ENCODE measurements at regions not wholly inside any gene's neighbourhood (a gene's known extent, or its start where the extent isn't known, plus 50 kb on each side); places are given as distances from the start of the nearest gene placed in this dataset.

DNA sequence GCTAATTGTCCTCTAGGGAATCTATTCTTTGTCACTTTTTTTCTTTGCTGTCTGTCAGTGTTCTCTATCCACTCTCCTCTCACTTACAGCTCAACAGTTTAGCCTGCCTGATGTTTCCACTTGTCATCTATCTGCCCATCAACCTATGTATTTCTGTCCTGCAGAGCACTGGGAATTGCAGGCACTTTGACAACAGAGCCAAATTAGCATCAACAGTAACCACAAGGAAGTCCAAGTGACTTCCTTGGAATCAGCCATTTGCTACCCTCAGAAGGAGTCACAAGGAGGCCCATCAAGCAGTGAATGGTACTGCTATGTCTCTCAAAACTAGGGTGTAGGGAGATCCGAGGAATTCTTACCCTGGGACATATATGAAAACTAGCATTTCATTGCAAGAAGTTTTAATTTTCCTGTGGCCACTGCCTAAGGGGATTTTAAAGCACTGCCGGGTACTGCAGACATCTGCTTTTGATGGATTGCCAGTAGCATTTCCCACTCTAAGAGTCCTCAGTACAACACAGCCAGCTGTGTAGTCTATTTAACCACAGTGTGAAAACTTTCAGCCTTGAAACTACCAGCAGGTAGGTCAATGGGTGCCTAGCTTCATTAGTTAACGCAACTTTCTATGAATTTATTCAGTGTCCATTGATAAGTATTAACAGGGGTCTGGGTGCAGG is 898.8 kb downstream of the NTRK3 start:
- no peak for DNase-seq (ENCODE audit: low spot score)

DNA sequence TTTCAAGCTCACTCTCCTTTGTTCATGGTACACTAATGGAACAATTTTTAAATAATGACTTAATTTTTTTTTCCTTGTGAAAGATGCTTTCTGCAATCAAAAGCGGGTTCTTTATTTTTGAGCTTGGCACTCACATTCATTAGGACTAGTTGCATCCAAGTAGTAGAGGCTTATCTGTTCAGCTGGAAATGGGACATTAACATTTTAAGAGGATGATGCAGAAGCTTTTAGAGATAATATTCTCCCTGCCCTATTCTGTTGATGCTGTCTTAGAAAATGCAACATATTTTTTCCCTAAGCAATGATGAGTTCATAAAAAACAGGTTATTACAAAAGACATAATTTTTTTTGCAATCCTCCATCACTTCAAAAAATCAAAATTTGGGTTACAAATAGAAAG is 900.6 kb downstream of the NTRK3 start:
- no peak for DNase-seq (ENCODE audit: low spot score)

DNA sequence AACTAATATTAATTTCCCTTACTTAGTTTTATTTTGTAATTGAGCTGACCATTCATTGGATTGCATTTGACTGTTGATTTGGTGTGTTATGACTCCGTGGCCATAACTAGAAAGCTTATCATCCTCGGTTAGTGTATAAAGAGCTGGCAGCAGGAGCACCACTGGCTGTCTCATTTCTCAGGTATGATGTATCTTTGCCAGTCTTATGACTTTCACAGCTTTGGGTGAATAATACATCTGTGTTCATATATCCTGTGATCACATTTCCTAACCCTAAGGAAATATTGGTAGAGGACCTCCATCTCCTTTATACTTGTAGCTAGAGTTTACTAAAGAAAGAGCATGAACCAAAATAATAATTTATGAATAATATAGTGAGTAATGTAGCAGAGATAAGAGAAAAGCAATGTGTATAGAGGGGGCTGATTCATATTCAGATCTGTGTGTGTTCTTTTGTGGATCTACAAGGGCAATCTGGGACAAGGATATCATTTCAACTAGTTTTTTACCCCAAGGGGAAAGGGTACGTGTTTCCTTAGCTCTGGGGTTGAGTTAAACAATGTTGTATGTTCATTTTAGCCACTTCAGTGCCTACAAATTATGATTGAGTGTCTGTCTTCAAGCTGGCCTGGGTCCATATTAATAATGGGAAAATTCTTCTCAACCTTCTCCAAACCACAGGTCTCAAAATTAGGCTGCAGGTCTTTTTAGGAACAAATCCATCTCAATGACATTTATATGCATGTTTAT is 901.7 kb downstream of the NTRK3 start:
- DNase-seq (ENCODE audit: low spot score) = no peak

DNA sequence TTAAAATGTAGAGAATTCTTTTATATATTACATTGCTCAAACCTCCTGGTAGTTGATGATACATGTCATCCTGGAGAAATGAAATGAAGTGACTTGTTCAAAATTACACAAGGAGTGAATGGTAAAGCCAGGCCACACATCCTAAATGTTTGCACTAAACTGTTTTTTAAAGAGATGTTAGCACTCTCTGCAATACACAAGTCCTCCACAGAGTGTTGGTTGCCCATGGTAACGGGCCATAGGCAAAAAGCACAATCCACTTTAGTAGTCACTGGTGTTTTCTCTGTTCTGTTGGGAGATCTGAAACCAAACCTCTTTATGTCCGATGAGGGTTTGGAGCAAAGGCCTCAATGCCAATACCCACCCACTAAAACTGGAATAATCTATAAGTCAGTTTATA is 907.4 kb downstream of the NTRK3 start:
- no peak for DNase-seq (ENCODE audit: low spot score)

DNA sequence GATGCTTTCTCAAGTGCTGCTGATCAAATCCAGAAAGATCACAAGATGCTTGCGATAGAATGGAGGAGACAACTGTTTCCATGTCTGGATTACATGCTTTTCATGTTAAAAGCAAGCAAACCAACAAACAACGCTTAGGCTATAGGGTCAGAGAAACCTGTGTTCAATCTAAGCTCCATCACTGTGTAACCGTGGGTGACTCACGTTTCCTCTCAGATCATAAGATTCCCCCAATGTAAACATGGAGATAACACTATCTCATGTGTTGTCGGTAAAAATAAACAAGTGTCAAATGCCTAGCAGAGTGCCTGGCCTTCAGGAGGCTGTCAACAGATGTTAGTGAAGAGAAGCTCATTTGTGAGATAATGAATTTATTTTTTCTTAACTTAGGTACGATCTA is 907.8 kb downstream of the NTRK3 start:
- no peak for DNase-seq (ENCODE audit: low spot score)

DNA sequence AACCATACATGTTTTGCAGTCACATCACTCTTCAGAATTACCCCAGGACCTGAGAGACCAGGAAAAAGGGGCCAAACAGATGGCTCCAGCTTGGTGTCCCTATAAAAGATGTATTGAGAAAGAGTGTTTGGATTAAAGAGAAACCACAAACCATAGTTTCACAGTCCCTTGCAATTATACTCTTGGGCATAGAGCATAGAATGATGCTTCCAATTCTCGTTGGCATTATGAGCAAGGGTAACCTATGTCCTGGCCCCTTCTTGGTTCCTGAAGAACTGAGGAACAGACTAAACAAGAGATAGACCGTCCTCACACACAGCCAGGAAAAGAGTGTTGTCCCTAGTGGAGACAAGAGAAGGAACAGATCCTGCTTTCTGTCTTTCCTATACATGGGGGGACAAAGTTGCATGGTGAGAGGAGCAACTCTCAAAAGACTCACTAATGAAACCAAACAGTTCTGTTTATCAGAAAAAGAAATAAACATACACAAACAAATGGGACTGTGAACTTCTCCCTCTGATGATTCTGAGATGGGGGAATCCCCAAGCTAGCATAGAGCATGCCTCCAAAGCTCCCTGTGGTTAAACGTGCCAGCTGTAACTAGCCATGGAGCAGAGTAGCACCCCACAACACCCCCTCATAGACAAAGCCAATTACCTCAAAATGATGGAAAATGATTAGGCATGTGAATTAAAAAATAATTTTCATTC is 908.6 kb downstream of the NTRK3 start:
- DNase-seq (ENCODE audit: low spot score) = no peak

DNA sequence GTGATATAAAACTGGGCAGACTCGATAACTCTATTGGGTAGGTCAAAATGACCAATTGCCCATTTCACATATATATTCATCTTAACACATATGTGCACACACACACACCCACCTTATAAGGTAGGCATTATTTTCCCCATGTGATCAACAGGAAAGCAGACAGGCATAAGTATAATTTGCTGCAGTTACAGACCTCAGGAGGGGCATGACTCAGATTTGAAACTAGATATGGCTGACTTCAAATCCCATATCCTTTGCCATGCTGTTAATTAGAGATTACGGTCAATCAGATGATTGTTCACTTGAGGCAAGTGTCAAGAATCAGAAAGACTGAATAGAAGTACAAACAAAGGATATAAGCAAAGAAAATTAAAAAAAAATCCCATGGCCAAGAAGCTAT is 910.6 kb downstream of the NTRK3 start:
- DNase-seq (ENCODE audit: low spot score) = no peak

DNA sequence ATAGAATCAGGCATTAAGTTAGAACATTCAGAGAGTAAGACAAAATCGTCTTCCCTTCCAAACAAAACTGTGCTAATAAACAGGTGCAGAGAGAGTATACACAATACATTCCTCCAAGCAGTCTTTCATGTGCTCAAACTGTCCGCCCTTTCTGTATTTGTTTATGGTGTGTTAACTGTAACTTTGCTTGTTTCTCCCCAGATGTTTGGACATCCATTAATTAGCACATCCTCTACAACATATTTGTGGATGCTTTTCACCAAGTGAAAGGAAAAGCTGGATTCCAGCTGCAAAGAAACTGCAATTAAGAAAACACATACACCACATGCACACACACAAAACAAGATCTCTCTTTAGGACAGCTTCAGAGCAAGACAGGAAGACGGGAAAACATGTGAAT is 912.6 kb downstream of the NTRK3 start:
- DNase-seq (ENCODE audit: low spot score) = no peak

DNA sequence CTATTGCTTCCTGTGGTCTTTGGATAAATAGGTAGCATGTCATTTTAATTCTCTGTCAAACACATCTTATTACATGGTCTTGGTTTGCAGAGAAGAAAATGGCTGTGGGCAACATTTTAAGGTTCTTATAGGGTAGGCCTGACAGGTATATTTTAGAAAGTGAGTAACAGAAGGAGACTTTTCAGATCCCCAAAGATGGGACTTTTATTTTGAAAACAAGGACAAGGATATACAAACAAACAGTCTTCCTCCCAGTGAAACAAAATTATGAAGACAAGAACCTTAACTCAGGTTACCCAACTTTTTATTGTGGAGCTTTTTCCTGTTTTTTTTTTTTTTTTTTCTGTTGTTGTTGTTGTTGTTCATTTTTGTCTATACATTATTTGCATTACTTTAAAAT is 916.2 kb downstream of the NTRK3 start:
- DNase-seq (ENCODE audit: low spot score) = no peak

DNA sequence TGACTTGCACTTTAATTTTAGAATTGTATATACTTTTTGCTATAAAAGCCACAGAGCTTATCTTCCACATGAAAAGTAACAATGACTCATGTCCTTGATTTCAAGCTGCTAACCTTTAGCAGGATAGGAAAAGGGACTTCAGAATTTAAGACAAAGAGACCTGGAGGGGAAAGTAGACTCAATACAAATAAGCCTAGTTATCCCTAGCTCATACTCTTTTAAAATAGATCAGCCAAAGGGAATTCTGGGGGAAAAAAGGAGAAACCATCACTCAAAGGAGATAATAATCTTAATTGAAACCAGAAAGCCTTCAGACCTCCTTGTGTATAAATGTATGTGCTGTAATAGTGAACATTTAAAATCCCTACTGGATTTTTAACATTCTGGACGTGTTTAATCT is 930.3 kb downstream of the NTRK3 start:
- DNase-seq (ENCODE audit: low spot score) = no peak

DNA sequence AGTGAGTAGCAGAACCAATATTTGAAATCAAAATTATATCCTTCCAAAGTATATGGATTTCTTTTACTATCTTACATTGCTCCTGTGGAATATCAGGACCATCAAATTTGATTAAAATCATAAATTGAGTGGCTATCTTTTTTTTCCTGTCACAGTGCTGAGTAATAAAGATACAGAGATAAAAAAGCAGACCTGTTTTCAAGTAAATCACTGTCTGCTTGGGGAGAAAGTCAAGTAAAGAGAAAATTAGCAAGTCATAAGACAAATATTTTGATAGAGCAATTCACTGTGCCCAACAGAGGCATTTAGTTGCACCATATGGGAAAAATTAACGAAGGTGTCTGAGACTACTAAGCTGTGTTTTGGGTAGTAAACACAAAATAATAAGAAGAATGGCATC is 933.7 kb downstream of the NTRK3 start:
- DNase-seq (ENCODE audit: low spot score) = no peak

DNA sequence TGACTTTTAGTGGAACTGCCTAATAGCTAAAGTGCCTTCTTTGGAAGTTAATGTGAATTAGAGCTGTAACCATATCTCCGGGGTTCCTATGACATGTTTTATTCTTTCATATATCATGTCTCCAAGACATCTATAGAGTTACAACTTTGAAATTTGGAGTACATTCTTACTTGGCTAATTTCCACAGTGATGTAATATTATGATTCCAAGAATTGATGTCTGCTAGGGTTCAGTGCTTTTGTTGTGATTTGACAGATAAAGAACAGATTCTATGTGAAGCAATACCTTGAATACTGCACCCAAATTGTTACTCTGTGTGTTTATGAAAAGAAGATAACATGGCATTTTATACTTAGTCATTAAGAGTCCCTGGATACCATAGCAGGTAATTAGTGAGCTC is 934.3 kb downstream of the NTRK3 start:
- DNase-seq (ENCODE audit: low spot score) = no peak

DNA sequence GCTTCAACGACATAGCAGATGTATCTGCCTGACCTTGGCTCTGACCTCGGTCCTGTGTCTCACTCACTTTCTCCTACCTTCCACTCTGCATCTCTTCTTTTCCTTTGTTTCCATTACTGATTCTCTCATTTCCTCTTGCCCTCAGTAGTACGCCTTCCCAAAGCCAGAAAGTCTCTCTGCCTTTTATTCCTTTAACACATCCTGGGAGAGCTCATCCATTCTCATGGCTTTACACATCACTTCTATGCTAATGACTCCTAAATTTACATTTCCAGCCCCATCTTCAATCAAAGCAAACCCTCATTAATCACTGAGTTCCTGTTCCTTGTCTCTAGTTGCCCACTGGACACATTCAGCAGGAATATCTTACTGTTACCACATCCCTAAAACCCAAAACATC is 938.6 kb downstream of the NTRK3 start:
- DNase-seq (ENCODE audit: low spot score) = no peak

DNA sequence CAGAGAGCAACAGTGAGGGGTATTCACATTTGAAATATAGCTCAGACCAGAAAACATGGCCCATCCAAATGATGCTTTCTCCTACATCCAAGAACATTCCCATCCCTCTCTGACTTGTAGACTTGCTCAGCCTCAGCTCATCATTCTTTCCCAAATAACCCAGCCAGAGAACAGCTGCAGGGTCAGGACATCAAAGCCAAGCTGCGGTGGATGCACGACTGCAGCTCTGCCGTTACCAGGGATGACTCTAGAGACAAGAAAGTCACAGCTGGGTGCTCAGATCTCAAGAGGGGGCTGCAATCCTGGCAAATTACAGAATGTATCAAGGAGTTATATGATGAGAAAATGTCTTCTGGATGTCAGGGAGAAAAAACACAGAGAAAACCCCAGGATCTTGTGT is 944.3 kb downstream of the NTRK3 start:
- DNase-seq (ENCODE audit: low spot score) = no peak

DNA sequence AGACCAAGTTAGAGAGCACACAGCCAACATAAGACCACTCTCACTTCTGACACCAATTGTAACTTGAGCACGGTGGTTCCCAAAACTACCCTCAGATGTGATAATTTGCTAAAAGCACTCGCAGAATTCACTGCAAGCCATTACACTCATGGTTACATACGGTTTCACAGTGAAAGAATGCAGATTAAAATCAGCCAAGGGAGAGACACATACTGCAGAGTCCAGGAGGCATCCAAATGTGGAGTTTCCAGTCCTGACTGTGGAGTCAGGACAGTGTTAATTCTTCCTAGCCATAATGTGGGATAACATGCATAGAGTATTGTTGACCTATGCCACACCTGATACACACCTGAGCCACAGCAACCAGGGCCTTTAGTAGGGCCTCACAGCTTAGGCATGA is 956.4 kb downstream of the NTRK3 start:
- DNase-seq (ENCODE audit: low spot score) = no peak

DNA sequence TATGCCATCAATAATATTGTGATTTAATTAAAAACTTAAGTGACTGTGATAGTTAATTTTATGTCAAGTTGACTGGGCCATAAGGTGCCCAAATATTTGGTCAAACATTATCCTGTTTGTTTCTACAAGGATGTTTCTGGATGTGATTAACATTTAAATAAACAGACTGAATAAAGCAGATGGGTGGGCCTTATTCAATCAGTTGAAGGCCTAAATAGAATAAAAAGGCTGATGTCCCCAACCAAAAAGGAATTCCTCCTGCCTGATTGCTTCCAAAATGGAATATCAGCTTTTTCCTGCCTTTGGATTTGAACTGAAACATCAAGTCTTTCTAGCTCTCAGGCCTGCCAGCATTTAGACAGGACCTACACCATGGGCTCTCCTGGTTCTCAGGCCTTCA is 961.7 kb downstream of the NTRK3 start:
- no peak for DNase-seq (ENCODE audit: low spot score)

DNA sequence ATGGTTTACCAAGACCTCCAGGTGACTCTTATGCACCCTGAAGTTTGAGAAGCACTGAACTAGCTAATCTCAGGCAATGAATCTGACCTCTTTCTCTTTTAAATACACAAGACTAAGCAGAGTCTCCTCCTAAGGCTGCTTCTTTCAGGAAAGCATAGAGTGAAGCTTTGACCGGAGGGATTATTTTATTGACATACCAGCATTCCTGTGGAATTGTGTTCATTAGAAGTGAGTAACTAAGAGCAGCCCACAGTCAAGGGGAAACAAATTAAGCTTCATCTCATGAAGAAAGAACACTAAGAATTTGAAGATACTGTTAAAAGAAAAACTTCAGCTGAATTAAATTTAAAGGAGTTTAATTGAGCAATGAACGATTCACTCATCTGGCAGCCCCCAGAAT is 963.5 kb downstream of the NTRK3 start:
- no peak for DNase-seq (ENCODE audit: low spot score)

DNA sequence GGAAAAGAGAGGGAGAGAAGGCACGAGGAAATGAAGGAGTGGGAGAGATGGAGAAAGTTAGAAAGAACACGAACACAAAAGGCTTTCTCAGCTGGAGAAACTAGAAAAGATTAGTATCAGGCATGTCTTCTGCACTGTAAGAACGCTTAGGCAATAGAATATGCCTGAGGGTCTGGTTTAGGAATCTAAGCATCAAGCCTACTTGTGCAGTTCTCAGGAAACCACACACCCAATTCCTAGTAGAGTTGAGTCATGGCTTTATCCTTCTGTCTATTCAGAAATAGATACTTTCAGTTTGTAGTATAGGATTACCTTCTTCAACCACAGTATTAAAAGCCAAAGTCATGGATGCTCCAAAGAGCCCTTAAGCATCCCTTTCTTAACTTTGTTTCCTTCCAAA is 969.4 kb downstream of the NTRK3 start:
- no peak for DNase-seq (ENCODE audit: low spot score)

DNA sequence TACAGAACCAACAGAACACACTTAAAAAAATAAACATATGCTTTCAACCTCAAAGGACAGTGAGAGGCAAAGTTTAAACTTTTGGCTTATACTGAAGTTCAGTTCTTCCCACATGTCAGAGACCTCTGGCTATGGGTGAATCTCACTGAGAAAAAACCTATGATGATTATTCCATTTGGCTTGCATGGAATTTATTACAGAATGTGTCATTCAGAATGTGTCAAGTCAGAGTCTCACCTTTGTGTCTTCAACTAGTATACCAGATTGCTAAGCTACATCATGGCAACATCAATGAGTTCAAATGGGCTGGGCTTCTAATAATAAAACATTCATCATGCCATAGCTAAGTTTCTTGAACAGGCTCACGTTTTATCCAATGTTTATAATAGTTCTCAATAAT is 987.0 kb downstream of the NTRK3 start:
- DNase-seq (ENCODE audit: low spot score) = no peak

DNA sequence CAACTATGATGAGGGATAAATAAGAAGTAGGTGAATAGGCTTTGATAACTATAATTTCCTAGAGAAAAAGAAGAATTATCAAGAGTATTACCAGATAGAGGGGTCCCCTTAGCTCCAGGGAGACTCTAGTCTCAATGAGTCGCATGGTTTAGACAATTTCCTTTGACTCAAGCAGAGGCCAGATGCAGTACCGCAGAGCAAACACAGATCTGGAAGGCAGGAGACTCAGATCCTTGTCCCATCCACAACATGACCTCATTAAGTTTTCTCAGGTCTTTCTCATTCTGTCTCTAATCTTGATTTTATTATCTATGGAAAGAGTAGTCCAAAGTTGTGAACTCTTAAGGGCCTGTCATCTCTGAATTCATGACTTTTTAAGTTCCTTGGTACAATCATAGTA is 987.9 kb downstream of the NTRK3 start:
- DNase-seq (ENCODE audit: low spot score) = no peak

DNA sequence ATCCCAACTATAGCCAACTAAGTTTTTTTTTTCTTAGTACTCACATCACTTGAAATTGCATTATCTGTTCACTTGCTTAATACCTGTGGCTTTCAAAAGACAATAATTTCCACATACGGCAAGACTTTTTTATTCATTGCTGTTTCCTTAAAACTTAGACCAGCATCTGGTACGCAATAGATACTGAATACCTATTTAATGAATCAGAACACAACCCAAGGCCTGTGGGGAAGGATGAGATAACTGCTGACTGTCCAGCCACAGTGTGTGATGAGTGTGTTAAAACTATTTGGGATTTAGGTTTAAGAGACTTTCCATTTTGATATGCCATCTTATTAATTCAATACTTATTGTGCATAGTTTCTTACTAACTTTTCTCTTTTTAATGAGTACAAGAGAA is 988.7 kb downstream of the NTRK3 start:
- no peak for DNase-seq (ENCODE audit: low spot score)

DNA sequence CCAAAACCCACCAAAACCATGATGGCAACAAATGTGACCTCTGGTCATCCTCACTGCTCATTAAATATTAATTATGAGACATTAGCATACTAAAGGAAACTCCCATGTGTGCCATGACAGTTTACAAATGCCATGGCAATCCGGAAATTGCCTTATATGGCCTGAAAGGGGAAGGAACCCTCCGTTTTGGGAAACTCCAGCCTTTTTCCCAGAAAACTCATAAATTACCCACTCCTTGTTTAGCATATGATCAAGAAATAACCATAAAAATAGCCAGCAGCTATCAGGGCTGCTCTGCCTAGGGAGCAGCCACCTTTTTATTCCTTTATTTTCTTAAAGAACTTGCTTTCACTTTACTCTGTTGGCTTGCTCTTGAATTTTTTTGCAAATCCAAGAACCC is 992.7 kb downstream of the NTRK3 start:
- no peak for DNase-seq (ENCODE audit: low spot score)

DNA sequence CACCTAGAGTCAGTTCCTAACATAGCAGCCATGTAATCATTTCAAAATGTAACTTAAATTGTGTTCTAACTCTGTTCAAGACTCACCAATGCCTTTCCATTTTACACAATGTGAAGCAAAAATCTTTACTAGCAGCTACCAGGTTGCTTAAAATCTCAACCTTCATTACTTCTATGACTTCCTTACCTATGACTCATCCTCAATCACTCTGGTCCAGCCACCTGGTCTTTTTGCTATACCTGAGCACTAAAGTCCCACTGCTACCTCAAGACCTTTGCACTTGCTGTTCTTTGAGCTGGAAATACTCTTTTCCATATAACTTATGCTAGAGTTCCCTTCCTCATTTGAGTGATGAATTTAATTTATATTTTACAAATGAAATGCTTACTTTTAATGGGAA is 993.2 kb downstream of the NTRK3 start:
- DNase-seq (ENCODE audit: low spot score) = no peak

DNA sequence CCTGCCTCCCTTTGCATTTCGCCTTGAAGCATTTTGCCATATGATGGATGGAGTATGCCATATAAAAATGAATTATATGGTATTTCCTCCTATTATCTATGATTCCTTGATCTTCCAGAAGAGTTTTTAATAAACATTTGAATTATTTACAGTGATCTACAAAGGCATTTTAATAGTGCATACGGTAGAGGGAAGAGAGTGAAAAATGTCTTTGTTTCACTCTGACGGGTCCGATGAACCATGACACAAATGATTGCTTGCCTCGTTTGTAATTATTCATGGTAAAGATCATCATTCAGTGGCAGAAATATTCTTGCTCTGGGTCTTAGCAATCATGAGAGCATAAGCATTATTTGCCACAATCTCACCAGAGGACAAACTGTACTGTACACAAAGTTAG is 1010.9 kb downstream of the NTRK3 start:
- no peak for DNase-seq (ENCODE audit: low spot score)
